SU-DHL-6 (cell line): ENCODE measurements at regions not wholly inside any gene's neighbourhood (a gene's known extent, or its start where the extent isn't known, plus 50 kb on each side); places are given as distances from the start of the nearest gene placed in this dataset.

Experiments
- CTCF ChIP-seq: fragments of 200-600 bp; sonication (generic); IDR thresholded peaks from one replicate; pipeline ENCODE4 v1.5.1; 2017; ENCODE audit warnings: antibody characterized with exemption, mild to moderate bottlenecking, low read length, moderate library complexity; ENCODE audit not compliant: insufficient read depth, poor library complexity, severe bottlenecking
- EZH2phosphoT487 ChIP-seq: fragments of 200-600 bp; sonication (generic), shearing (Covaris generic); conservative IDR thresholded peaks from 2 replicates; pipeline ENCODE4 v1.6.1; 2018; ENCODE audit warnings: mild to moderate bottlenecking, antibody characterized with exemption, low read length, moderate library complexity, mixed read lengths

GRCh38 chr18:42527766-42528165, 572.7 kb downstream of the PIK3C3 start:
- TF ChIP-seq CTCF: no peak
- TF ChIP-seq EZH2phosphoT487: no peak
